ENCODE measurements at regions not wholly inside any gene's neighbourhood (a gene's known extent, or its start where the extent isn't known, plus 50 kb on each side); places are given as distances from the start of the nearest gene placed in this dataset.

DNA sequence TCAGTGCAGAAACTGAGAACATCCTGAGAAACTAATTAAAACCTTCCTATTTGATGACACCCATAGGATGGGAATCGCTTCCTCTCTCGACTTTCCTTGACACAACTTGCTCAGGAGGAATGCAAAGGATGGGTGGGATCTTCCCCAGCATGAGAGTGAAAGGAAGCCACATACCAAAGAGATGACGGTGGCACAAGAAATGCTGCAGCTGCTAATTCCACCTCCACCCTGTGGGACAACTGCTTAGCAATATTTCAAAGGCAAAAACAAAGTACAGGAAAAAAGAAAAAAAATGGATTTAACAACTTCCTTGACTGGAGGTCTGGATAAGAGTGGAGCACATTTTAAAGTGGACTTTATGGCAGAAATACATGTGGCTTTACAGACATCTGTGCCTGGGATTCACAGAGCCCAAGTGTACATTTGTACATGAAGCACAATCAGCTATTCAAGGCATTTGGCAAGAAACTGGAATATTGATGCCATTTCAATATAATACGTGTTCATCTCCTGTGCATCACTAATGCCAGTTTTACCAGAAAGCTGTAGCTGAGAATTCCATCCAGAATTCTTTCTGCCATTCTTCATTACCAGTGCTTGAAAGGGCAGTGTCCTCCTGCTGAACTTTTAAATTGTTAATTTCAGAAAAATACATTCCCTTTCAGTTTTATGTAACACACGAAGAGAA lies 359.2 kb upstream of the ACTBL2 start:
- DNase-seq (ENCODE audit: low read depth in 2 of 2): no peak

DNA sequence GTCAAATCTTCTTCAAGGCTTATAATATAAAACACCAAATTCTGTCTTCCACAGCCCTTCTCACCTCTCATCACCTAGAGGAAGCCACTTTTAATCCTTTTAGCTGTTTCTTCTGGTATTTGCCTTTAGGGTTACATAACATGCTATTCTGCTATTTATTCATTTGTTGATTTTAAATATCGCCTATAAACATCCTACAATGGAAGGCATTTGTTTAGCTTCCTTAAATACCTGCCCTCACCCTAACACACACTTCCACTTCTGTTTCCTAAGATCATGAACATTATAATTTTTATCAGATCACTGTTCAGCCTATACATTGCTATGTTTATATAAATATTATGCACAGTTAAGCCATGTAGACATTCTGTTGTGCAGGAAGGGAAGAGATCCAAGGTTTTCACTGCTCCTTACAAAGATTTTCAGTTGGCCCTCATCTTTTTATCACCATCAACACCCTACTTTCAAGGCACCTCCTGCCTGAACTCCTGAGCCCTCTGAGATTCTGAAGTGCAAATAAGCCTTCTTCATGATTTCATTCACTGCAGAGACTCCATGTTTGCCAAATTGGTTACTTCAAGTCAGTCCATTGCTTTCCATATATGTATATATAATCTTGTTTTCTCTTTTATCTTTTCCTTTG lies 356.9 kb upstream of the ACTBL2 start:
- no peak for DNase-seq (ENCODE audit: low read depth in 2 of 2)

DNA sequence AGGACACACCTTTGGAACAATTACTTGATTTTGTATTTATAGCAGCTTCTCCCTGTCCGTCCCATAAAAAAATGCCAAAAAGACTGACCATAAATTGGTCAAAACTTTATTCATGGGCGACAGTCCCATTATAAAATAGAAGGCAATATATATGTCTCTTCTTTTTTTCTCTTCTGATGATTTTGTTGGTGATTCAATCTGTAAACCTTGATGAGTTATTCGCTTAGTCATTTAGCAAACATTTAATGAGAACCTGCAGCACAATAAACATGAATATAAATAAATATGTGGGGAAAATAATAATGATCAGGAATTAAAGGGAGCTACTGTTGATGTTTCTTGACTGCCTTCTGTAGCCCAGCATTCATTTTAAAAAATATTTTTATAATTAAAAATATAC lies 356.4 kb upstream of the ACTBL2 start:
- DNase-seq (ENCODE audit: low read depth in 2 of 2): no peak

DNA sequence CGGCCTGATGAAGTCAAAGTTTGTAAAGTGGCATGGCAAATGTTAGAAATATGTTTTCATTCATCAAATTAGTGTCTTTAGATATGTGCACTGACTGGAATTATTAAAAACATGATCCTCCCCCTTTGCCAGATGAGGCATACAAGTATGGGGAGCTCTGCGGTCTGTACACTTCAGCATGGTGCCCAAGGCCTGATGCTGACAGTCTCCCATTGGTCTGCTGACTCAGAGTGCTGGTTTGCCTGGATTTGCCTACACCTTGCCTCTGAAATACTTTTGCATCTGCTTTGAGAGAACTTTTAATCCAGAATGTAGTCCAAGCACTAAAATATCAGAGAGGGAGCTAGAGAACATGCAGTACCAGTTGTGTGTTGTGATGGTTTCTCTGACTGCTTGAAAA lies 354.3 kb upstream of the ACTBL2 start:
- DNase-seq (ENCODE audit: low read depth in 2 of 2): no peak

DNA sequence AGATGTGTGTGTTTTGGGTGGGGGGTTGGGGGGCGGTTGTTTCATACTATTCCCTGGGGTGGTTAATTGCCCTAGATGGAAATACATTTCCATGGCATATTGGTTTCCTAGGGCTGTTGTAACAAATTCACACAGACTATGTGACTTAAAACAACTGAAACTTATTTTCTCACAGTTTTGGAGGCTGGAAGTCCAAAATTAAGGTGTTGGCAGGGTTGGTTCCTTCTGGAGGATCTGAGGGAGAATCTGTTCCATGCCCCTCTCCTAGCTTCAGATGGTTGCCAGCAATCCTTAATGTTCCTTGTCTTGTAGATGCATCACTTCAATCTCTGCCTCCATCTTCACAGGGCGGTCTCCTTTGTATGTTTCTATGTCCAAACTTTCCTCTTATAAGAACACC lies 353.7 kb upstream of the ACTBL2 start:
- DNase-seq (ENCODE audit: low read depth in 2 of 2): no peak

DNA sequence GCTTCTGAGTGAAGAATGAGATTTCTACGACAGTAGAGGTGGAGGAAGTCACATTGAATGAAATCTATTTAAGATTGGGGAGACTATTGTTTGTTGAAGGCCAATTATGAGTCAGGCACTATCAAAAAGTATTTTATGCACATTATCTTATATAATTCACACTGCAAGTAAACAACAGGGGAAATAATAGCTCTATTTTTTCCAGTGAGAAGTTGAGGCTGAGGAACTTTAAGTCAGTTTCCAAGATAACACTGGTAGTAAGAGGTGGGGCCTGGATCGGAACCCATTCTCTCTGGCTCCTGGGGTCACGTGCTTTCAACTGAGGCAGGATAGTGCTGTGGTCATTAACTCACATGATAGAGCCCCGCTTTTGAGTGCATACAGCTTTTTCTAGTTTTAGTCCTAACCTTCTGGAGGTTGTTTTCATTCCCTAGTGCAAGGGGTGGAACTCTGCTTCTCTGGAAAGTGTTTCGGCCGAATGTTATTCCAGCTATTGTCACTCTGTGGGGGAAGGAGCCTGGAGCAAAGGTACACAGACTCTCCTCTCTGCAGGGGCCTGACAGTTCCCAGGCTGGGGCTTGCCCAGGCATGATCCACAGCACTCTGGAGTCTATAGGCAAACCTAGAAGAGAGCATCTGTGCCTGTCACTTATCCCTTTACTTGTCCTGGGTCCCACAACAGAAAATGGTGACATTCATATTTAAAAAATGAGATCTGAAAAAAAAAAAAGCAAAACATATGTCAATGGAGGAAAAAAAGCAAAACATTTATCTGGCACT lies 352.4 kb upstream of the ACTBL2 start:
- no peak for DNase-seq (ENCODE audit: low read depth in 2 of 2)

DNA sequence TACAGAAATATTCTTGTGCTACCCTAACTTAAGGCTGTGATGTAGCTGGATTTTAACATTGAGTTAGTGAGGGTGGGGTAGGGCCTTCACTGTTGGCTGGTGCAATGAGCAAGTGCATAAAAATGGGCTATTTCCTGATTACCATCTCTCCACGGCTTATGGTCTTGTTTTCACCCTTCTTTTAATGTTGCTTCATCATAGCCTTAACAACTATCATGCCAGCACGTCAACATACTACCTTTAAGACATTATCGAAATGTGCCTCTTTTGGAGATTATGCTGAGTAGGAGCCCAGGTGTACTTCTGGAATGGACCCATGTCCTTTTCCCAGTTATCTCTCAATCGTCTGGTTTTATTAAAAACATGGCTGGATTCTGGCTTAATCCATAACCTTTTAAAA lies 350.9 kb upstream of the ACTBL2 start:
- no peak for DNase-seq (ENCODE audit: low read depth in 2 of 2)

DNA sequence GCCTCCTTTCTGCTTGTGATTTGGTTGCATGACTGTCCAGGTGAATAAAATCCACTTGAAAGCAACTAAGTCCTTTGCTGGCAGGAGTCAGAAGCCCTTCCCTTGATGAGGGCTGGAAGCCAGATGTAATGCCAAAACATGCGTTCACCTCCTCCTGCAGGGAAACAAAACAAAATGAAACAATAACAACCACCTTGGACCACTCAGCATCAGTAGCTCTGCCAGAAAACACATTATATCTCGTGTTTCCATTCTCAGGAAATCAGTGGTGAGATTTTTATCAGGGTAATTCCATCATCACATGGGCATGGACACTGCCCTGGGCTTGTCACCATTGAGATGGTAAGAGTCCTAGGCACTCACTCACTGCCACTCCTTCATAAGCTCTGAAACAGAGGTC lies 350.3 kb upstream of the ACTBL2 start:
- no peak for DNase-seq (ENCODE audit: low read depth in 2 of 2)

DNA sequence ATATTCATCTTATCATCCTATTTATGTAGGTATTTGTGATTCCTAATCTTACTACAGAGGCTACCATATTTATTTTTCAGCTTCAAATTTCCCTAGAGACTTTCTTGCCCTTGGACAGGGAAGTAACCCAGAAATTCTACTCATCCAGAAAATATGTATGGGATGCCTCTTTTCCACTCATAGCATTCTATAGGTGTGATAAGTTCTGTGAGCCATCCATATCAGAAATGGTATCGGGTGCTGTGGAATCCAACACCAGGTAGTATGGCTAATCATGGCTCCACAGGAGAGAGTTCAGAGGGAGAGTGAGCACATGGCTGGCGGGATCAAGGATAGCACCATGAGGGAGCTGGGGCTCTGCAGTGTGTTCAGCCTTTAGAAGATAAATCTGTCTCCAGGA lies 349.3 kb upstream of the ACTBL2 start:
- no peak for DNase-seq (ENCODE audit: low read depth in 2 of 2)

DNA sequence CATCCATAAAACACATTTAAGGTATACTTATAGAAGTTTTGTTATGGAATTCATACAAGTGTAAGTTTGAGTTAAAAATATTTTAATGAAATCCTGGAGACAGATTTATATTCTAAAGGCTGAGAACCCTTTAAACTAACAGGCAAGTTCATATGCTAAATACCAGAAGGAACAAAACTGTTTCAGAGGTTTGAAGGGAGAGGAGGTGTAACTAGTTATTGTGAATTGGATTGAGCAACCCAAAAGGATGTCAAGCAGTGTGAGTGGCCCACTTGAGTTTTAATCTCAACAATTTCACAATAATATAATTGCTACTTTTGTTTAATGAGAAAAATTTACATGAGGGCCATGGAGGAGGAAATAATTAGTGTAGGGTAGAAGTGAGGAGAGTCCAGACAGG lies 348.5 kb upstream of the ACTBL2 start:
- no peak for DNase-seq (ENCODE audit: low read depth in 2 of 2)

DNA sequence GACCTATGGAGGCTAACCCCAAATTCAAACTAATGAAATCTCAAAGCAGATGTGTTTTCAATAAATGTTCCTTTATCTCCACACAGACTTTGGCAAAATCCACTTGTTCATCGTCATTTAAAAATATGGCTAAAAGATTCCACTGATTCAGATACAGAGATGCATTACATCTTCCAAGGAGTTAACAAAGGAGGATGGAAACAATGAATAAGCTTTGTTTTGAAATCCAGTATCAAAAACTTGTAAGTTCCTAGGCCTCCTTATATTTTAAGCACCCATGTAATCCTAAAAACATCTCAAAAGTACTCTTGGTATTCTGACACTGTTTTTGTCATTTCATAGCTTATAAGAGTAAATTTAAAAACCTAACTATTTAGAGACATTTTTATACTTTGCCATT lies 345.6 kb upstream of the ACTBL2 start:
- DNase-seq (ENCODE audit: low read depth in 2 of 2): no peak

DNA sequence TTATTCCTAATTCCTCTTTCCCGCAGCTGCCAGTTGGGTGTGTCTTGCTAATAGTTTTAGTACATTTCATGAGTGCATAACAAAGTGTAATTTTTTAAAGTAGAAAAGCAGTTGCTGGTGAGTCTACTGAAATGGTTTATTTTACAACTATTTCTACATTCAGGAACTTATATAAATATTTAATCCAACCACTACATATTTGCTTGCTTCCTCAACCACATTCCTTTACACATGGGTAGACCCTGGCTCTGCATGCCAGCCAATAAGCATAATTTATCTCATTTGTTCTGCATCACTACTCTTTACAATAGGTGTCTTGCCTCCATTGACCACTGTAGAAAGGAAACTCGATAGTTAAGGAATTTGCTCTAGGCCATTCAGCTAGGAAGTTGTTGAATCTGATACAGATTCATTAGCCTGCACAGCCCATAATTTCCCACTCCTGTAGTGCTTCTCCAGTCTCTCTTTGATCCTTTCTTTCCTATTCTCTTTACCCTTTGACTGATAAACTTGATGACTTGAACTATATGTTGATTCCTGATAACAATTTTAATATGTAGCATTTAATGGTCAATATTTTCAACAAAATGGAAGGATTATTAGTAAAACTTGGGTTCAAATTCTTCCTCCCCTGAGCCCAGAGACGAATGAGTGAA lies 342.5 kb upstream of the ACTBL2 start:
- no peak for DNase-seq (ENCODE audit: low read depth in 2 of 2)

DNA sequence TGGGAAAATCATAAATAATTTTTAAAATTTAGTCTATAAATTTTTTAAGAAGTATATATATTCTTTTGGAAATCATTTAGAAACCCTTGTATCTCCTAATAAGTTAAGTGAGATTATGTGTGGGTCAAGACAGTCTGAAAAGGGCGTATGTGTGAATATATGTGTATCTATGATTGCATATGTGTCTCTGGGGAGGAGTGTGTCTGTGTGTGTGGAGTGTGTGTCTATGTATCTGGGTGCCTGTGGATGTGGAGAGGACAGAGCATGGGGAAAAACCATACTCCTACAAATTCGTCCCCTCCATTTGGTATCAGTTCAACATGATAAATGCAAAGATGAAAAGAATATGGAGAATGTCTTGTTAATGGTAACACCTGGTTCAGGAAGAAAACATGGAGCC lies 342.0 kb upstream of the ACTBL2 start:
- no peak for DNase-seq (ENCODE audit: low read depth in 2 of 2)

DNA sequence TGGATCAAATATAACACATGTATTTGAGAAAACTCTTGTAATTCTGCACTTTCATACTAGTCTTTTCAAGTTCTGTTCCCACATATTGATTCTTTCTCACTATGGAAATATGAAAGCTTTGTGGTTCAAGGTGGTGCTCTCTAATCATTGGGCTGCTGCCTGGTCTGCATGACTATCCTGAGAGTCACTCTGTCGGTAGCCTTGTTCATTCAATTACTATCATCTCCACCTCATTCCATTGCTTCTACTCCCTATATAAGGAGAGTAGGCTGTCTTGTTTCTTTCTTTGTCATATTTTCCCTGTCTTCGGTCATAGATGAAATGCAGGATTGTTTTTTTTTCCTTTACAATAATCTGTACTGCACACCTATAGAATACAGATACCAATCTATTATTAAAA lies 341.4 kb upstream of the ACTBL2 start:
- DNase-seq (ENCODE audit: low read depth in 2 of 2): no peak

DNA sequence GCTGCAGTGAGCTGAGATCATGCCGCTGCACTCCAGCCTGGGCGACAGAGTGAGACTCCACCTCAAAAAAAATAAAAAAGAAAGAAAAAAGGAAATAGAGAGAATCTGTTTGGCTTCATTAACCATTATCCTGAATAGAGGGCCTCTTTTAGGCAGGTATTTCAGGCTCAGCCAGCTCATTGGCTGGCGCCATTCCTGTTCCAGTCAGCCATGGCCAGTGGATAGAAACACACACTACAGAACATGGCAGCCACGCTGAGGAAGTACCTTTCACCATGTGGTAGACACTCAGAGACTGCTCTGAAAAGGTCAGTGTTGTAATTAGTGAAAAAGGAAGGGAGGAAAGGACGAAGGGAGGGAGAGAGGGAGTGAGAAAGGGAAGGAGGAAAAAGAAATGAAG lies 340.0 kb upstream of the ACTBL2 start:
- DNase-seq (ENCODE audit: low read depth in 2 of 2): no peak

DNA sequence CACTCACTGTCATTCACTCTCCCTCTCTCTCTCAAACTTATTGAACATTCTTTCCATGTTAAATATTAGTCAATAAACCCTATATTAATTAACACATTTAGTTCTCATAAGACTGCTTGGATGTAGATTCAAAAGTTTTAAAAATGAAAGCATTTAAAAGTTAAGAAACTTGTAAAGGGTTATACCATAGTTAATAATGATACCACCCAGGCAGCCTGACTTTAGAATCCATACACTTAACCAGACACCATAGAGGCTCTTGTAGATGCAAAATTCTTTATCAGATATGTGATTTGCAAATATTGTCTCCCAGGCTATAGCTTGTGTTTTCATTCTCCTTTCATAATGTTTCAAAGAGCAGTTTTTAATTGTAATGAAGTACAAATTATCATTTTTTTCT lies 335.8 kb upstream of the ACTBL2 start:
- no peak for DNase-seq (ENCODE audit: low read depth in 2 of 2)

DNA sequence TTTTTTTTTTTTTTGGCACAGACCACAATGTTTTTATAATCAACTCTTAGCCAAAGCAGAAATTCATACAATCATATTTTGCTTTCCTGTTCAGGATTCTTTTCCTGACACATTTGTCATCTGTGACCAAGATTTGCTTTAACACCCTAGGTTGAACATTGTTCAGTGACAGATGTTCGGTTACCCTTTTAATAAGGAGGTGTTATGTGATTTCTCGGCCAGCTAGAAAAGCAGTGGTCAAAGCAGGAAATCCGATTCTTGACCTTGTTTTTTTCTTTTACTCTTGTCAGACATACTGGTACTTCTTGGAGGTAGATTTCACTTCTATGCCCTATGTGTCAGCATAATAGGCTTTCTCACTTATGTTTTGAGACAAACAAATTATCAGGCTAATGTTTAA lies 335.3 kb upstream of the ACTBL2 start:
- DNase-seq (ENCODE audit: low read depth in 2 of 2): no peak

DNA sequence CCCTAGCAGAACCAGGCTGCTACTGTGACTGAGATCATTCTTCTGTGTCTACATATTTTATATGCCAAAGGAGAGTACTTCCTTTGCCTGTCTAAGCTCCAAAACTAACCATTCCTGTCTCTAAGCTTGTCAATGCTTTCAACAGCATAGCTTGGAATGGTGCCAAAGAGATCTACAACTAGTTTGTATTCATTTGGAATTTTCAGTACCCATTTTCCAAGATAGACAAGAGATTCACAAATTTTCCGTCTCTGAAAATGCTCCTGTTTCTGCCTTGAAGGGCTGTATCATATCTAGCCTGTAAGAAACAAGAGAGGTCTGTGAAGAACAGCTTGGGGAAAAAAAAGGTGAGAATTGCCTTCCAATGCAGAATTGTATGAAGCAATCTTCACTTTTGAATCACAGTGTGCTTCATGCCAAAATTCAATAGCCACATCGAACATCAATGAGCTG lies 334.4 kb upstream of the ACTBL2 start:
- DNase-seq (ENCODE audit: low read depth in 2 of 2): no peak

DNA sequence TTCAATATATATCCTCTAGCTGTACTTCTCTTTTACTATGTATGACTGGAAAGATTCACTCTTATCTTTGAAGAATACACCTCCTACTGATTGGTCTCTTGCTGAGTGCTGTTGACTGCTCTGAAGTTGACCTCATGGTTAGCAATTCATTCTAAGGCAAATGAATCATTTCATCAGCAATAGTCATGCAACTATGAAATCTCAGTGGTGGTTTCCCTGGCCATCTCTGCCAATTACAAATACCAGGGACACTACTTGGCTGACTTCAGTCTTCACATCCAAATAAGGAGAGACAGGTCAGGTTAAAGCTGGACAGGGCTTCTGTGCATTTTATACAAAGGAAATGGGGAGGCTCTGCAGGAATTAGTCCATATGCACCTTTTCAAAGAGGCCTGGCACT lies 333.5 kb upstream of the ACTBL2 start:
- no peak for DNase-seq (ENCODE audit: low read depth in 2 of 2)

DNA sequence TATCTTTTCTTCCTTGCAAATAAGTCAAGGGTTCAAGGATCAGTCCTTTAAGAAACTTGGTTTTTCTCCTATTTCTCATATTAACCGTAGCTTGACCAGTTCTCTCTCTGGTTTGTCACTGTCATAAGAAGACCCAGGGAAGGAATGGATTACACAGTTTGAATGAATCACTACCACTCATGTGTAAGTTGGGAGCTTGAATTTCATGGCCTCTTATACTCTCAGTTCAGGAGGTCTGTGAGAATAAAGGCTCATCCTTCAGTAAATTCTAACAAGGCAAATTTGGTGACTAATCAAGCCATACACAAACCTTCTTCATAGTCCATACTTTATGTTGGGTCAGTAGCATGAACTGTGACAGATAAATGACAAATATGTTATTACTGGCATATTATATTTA lies 323.1 kb upstream of the ACTBL2 start:
- DNase-seq (ENCODE audit: low read depth in 2 of 2): no peak

DNA sequence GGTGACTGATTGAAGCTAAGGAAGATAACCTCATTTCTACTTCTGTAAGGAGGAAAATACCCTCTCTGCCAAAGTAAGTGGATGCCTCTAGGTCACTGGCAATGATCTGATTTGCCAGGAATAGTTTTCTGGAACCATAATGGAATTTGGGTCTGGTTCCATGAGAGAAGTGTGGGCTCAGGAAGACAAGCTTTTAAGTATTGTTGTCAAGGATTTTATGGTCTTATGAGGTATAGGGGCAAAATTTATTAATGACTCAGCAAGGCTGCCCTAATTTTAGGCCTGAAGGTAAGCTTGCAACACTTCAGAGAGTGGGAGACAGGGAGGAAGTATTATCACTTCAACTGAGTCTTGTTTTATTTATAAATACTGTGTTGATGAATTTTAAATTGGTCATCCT lies 322.6 kb upstream of the ACTBL2 start:
- no peak for DNase-seq (ENCODE audit: low read depth in 2 of 2)

DNA sequence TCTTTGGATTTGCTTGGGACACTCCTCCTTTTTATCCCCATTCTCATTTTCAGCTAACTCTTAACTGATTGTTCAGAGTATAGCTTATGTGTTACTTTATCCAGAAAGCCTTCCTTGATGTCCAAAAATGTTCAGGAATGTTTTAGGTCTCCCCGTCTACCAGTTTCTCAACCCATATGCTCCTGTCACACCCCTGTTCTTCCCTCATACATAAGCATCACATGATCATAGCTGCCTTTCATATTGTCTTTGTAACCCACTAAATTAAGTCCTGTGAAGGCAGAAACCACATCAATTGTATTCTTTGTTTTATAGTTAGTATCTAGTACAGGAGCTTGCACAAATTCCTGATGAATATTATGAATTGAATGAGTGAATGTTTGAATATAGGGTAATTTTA lies 321.9 kb upstream of the ACTBL2 start:
- no peak for DNase-seq (ENCODE audit: low read depth in 2 of 2)

DNA sequence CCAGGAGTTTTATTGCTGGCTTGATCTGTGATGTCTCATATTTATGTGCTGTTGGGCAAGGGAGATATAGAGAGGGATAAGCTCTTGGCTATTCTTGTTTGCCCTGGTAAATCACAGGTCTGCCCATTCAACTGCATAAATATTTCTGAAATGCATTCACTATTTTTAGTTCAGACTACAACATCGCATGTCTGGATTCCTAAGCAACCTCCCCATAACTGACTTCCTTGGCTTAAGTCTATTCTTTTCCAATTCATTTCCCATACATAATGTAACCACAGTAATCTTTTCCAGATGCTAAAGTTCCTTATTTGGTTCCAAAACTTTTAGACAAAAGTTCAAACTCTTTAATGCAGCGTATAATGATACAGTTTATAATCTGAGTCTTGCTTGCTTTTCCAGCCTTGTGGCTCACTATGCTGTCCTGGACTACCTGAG lies 321.4 kb upstream of the ACTBL2 start:
- no peak for DNase-seq (ENCODE audit: low read depth in 2 of 2)

Data from stimulated activated CD4-positive, alpha-beta T cell treated with anti-CD3 and anti-CD28 coated beads, Interleukin-4, amount 100 ng/mL, for 48 hours (primary cell).